ENCODE measurements at regions not wholly inside any gene's neighbourhood (a gene's known extent, or its start where the extent isn't known, plus 50 kb on each side); places are given as distances from the start of the nearest gene placed in this dataset.

DNA sequence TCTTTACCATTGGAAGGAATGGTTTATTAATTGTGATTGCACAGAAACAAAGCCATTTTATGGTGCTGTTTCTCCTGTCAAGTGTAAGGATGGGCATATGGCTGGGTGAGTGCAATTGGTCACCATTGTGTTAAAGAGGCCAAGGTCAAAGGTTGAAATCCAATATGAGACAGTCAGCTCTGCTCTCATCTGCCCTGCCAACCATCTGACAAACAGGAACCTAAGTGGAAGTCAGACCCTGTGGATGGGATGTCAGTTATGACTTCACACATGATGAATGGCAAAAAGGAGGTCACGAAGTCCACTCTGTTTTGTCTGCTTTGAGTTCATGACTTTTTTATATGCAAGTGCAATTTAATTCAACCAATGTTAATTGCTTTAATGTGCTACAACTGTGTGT is 172.7 kb upstream of the TMEM229A start:
- Histone ChIP-seq H3K4me1 (replicated peaks in 1 of 4; ENCODE audit: control insufficient read depth in 3 of 4, insufficient read depth in 4 of 4, low read length in 3 of 4) (no peaks in the 10 kb centered on the region), H3K9me3 (ENCODE audit: insufficient read depth in 2 of 2, low read depth in 1 of 2, low read length in 1 of 2) (no peaks in the 10 kb centered on the region), H3K56ac (replicated peaks; ENCODE audit: insufficient read length, low read depth, low read length) (no peak overlapping the region), H3K23ac (ENCODE audit: insufficient read length) (no peak overlapping the region), H3K14ac (ENCODE audit: insufficient read length) (no peak overlapping the region), H4K5ac (ENCODE audit: insufficient read length, low read depth, low read length) (no peak overlapping the region), H2AFZ (ENCODE audit: low read length) (no peak overlapping the region), H3K36me3 (ENCODE audit: control insufficient read depth in 2 of 4, insufficient read depth in 4 of 4, low read length in 3 of 4) (no peaks in the 10 kb centered on the region), H2BK12ac (ENCODE audit: low read depth, low read length) (no peak overlapping the region), H2BK120ac (replicated peaks; ENCODE audit: low read depth, low read length) (no peak overlapping the region), H4K91ac (replicated peaks; ENCODE audit: insufficient read length, low read length) (no peak overlapping the region), H3K27ac (ENCODE audit: low read depth, low read length) (no peak overlapping the region), H3K27me3 (replicated peaks in 1 of 4; ENCODE audit: control insufficient read depth in 3 of 4, extremely low read depth in 1 of 4, insufficient read depth in 3 of 4, low read length in 3 of 4) (no peaks in the 10 kb centered on the region), H3K9ac (replicated peaks in 1 of 4; ENCODE audit: extremely low read depth in 1 of 4, low read depth in 3 of 4, low read length in 3 of 4) (no peak overlapping the region), H2BK5ac (ENCODE audit: low read depth, low read length) (no peak overlapping the region), H4K20me1 (replicated peaks in 1 of 2; ENCODE audit: control insufficient read depth in 1 of 2, insufficient read depth in 2 of 2, low read length in 2 of 2) (no peaks in the 10 kb centered on the region), H3K79me2 (ENCODE audit: control insufficient read depth in 1 of 2, insufficient read depth in 2 of 2, low read length in 2 of 2) (no peaks in the 10 kb centered on the region), H2BK15ac (ENCODE audit: low read length) (no peak overlapping the region), H3K23me2 (ENCODE audit: low read depth, low read length) (no peaks in the 10 kb centered on the region), H2AK5ac (ENCODE audit: low read depth, low read length) (no peak overlapping the region), H3K4me2 (ENCODE audit: insufficient read depth in 1 of 2, low read depth in 2 of 2, low read length in 2 of 2) (no peak overlapping the region), H3K4me3 (ENCODE audit: extremely low read depth in 1 of 4, insufficient read depth in 2 of 4, low read depth in 3 of 4, low read length in 4 of 4) (no peak overlapping the region), H2BK20ac (ENCODE audit: low read length) (no peak overlapping the region), H3K18ac (ENCODE audit: extremely low read depth, low read length) (no peak overlapping the region), H3K79me1 (ENCODE audit: low read depth, low read length) (no peaks in the 10 kb centered on the region), H3K4ac (replicated peaks; ENCODE audit: insufficient read length, low read depth, low read length) (no peak overlapping the region), H4K8ac (ENCODE audit: extremely low read depth, insufficient read depth, low read length) (no peak overlapping the region)
- ChIA-PET POLR2A (ENCODE audit: partially characterized antibody) (no interaction called here), CTCF (ENCODE audit: partially characterized antibody) (no interaction called here)
- 87% methylated on average over 1 of the region's 1 CpG; no CpG with 5 or more reads in 1 of the 2 experiments for WGBS, 2 experiments (ENCODE audit: extremely low coverage in 1 of 2, insufficient coverage in 1 of 2, insufficient read length in 1 of 2, insufficient replicate concordance in 2 of 2, low coverage in 1 of 2, low lambda C conversion rate in 2 of 2, missing lambda C conversion rate in 1 of 2)
- TF ChIP-seq ZNF274 (IDR thresholded peaks at IDR 0.05; ENCODE audit: borderline replicate concordance, extremely low read depth, low read length) (no peak), TAF1 (IDR thresholded peaks at IDR 0.05; ENCODE audit: low read depth, low read length) (no peak), SP2 (IDR thresholded peaks at IDR 0.05; ENCODE audit: low read length) (no peak), POLR2A (IDR thresholded peaks at IDR 0.05; ENCODE audit: control extremely low read depth in 1 of 2, low read depth in 2 of 2, low read length in 2 of 2) (no peak), ASH2L (IDR thresholded peaks at IDR 0.05; ENCODE audit: low read length) (no peak), SP4 (IDR thresholded peaks at IDR 0.05; ENCODE audit: low read length) (no peak), KDM1A (IDR thresholded peaks at IDR 0.05; ENCODE audit: borderline replicate concordance, low read length) (no peak), KDM4A (IDR thresholded peaks at IDR 0.05; ENCODE audit: low read depth, low read length, severe bottlenecking) (no peak), JUN (IDR thresholded peaks at IDR 0.05; ENCODE audit: low read depth, low read length) (no peak), RAD21 (IDR thresholded peaks at IDR 0.05 in 1 of 2, conservative IDR thresholded peaks at IDR 0.05 in 1 of 2; ENCODE audit: low read depth in 2 of 2, low read length in 2 of 2) (no peak), CEBPB (IDR thresholded peaks at IDR 0.05; ENCODE audit: low read depth, low read length) (no peak), BCL11A (IDR thresholded peaks at IDR 0.05; ENCODE audit: low read depth in 2 of 2, low read length in 2 of 2) (no peak), CTBP2 (IDR thresholded peaks at IDR 0.05; ENCODE audit: borderline replicate concordance, insufficient read depth, insufficient read length, low read length) (no peak)
- DNase-seq (ENCODE audit: low read depth in 1 of 2, low spot score in 2 of 2) (no peak), FAIRE-seq (no peak)
